HG02884 (cell line): ENCODE measurements at regions not wholly inside any gene's neighbourhood (a gene's known extent, or its start where the extent isn't known, plus 50 kb on each side); places are given as distances from the start of the nearest gene placed in this dataset.
"Not testable (repeated sequence)": the region's sequence is repeated elsewhere in the genome, so short reads cannot be mapped to it uniquely, and the experiment has no call there.

Experiments
- ATAC-seq: cut with Tn5 transposase; IDR thresholded peaks from one replicate; pipeline ENCODE4 v1.9.1; 2021; ENCODE audit warnings: mild to moderate bottlenecking, moderate library complexity; ENCODE audit not compliant: unreplicated experiment

DNA sequence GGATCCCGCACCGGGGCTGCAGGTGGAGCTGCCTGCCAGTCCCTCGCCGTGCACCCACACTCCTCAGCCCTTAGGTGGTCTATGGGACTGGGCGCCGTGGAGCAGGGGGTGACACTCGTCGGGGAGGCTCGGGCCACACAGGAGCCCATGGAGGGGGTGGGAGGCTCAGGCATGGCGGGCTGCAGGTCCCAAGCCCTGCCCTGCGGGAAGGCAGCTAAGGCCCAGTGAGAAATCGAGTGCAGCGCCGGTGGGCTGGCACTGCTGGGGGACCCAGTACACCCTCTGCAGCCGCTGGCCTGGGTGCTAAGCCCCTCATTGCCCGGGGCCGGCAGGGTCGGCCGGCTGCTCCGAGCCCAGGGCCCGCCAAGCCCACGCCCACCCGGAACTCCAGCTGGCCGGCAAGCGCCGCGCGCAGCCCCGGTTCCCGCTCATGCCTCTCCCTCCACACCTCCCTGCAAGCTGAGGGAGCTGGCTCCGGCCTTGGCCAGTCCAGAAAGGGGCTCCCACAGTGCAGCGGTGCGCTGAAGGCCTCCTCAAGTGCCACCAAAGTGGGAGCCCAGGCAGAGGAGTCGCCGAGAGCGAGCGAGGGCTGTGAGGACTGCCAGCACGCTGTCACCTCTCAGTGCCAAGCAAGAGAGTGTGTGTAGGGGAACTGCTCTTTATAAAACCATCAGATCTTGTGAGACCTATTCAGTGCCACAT is 845.1 kb downstream of the CDH18 start:
- ATAC-seq = not testable (repeated sequence)

DNA sequence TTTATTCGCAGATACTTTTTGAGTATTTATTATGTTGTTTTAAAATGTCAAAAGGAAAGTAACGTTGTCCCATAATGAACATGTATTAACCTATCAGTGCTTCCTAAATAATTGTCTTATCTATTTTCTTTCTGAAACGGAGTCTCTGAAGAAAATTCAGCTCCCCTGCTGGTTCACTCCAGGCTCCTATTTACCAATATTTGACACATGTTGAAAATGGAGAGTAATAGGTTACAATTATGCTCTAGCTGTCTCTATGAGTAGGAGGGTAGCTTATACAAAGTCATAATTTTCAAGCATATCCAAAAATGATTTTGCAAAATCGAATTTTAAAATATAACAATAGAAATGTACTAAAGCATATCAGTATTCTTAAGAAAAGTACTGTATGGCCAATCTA is 844.1 kb downstream of the CDH18 start:
- no peak for ATAC-seq

DNA sequence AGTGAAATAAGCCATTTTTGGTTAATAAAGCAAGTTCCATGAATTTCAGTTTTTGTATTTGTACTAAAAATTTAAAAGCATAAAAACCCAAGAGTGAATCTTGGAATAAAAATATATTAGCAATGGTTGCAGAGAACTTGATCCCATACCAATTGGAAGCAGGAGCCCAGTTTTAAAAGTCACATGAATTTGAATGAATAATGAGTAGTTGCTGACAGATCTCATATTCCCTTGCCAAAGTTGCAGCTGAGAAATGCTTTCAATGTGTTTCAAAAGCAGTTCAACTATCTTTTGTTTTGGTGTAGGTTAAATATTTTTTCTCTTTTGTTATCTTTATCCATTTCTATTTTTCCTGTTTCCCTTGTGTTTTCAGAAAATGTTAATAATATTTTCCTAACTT is 818.6 kb downstream of the CDH18 start:
- ATAC-seq = no peak

DNA sequence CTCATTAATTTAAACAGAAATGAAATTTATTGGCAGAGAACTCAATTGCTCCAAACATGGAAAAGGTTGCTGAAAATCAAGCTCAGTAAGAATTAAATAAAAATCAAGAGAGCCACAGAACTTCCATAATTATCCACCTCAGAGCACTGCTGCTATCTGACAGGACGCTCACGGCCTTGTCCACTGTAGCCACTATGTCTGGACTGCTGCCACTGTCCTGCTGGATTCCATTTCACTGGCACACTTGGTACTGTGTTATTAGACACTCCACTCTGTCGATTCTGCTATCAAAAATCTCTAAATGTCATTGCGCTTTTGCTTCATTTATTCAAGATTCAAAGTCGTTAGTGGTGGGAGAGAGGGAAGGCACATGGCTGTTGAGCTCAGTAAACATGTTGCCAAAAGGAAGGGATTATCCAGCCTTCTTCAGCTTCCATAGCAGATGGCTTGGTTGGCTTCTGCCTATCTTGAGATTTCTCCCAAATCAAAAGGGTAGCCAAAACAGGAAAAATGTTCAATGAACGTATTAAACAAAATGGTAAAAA is 815.0 kb downstream of the CDH18 start:
- ATAC-seq = no peak

DNA sequence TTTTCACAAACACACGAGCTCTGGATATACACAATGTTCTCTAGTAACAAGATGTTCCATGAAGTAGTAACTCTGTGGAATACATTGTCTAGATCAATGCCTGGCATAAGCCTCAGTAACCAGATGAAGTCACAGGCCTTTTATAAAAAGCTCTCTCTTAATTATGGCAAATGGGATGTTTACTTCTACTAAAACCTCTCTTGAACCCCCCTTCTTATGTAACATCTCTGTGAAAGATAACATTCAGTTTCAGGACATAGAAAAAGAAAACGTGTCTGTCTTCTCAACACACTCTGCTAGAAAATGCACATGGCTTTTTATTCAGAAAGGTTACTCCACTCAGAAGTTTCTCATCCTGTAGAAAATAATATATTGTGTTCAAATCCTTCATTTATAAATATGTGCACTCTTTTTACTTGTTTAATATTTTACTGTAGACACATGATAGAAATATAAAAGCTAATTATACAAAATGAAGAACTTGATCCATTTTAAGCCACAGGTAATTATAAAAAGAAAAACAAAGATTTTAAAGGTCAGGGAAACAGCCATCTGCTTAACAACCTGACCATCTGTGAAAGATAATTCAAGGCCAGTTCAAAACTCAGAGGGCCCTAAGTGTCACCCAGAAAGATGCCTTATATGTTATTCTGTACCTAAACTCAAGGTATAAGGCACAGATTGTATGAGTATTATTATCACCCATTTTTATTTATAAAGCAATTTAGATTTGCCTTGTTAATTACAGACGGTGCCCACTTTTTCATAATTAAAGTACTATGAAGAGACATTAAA is 812.0 kb downstream of the CDH18 start:
- no peak for ATAC-seq

DNA sequence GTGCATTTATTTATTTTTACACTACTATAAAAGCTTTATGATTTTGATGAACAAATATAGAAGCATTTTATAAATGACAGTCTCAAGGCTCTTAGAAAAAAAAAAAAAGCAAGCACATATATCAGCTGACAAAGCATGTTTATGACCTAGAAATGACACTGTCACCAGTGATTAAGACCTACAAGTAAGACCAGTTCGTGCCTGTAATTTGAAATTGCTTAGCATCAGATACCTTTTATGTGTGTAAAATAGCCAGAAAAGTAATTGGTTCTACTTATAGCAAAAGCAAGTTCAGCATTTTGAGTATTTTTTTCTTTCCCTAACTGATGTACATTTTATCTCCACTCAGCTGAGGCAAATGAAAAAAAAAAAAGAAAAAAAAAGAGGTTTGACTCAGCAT is 808.4 kb downstream of the CDH18 start:
- no peak for ATAC-seq

DNA sequence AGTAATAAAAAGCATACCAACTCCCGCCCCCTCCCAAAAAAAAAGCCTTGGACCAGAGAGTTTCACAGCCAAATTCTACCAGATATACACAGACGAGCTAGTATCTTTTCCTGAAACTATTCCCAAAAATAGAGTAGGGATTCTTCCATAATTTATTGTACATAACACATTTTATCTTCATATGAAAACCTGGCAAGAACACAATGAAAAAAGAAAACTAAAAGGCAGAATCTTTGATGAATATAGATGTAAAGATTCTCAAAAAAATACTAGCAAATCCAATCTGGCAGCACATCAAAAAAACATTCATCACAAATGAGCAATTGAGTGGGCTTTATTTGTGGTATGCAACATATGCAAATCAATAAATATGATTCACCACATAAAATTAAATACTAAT is 798.8 kb downstream of the CDH18 start:
- ATAC-seq = no peak

DNA sequence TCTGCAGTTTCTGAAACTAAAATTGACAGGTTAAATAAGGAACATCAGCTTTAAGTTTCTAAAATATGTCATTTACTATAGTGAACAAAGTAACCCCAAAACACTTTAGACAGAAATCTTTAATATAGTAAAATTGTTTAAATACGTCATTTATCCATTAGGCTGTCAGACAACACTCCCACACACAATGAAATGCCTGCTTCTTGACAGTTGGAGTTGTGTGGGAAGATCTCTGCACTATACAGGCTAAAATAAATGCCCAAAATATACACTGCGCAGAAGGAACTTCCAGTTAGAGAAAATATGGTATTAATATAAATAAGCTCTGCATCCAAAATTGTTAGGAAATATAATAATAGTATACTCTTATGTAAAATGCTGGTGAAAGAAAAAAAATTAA is 794.4 kb downstream of the CDH18 start:
- no peak for ATAC-seq

DNA sequence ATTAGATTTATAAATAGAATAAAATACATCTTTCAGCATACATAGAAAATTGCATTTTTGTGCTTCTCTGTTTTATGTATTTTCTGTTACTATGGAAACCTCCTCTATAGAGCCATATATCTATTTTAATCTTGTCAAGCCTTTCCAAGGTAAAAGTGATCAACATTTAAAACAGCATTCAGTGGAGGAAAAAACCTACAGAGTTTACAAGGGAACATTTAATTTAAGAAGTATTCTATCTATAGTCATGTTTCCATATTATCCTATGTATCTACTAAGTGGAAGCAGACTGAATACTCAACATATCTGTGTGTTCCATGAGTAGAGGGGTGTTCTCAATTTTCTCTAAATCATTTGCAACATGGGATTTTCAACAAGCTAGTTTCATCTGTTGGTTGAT is 791.4 kb downstream of the CDH18 start:
- ATAC-seq = no peak

DNA sequence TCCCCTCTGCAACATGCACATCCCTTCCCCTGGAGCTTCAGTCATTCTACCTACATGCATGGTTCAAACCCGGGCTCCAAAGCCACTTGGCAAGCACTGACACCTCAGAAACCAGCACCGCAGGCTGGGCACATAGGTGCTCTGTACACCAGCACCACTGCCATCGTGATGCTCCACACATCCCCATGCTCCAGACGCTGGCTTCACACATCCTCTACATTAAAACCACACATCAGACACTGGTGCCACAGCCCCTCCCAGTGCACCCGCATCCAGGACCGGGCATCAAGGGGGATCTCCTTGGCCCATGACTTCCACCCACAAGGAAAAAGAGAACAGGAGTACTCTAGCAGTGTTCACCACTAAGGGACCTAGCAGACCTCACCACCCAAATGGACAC is 787.7 kb downstream of the CDH18 start:
- no peak for ATAC-seq

DNA sequence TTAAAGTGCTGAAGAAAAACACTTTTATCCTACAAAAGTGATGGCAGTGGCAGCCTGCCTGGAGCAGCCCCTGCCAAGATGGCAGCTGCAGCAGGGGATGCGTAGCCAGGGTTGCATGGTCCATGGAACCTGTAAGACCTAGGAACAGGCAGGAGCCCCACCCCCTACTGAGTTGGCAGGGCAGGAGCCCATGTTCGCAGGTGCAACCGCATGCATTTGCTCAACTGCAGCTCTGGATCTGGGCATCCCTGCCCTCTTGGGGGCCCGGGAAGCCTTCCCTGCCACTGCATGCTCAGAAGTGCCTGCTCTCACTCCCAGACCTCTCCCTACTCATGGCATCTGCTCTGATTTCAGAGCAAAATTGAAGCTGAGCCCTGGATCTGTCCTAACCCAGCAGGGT is 779.6 kb downstream of the CDH18 start:
- ATAC-seq = no peak

DNA sequence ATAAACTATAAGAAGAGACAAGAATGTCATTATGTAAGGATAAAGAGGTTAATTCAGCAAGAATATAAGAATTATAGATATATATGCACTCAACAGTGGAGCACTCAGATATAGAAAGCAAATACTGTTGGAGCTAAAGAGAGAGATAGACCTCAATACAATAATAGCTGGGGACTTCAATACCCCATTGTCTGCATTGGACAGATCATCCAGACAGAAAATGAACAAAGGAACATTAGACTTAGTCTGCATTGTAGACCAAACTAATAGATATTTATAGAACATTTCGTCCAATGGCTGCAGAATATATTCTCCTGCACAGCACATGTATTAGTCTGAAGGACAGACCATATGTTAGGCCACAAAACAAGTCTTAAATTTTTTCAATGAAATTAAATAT is 777.1 kb downstream of the CDH18 start:
- no peak for ATAC-seq

DNA sequence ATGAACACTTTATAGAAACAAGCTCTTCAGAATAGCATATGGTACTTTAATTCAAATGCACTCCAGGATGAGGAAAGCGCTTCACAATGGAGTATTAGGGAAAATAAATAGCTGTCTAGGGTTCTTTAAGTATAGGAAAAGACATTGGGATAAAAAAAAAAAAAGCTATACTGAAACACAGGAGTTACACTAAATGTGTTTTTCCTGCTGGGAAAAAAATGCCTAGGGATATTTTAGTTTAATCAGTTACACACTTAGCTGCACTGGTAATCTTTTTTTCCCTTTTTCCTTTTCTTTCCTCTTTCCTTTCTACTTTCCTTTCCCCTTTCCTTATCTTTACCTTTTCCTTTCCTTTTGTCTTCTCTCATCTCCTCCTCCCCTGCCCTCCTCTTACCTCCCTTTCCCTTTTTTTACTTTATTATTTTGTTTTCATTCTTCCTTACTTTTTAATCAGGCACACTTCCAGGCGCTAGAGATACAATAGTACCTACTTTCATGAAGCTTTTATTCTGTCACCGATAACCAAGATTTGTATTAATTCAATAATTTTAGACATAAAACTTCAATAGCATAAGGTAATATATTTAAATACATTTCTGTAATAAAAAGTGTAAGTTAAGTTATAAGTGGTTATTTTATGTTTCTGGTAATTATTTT is 758.7 kb downstream of the CDH18 start:
- ATAC-seq = no peak

DNA sequence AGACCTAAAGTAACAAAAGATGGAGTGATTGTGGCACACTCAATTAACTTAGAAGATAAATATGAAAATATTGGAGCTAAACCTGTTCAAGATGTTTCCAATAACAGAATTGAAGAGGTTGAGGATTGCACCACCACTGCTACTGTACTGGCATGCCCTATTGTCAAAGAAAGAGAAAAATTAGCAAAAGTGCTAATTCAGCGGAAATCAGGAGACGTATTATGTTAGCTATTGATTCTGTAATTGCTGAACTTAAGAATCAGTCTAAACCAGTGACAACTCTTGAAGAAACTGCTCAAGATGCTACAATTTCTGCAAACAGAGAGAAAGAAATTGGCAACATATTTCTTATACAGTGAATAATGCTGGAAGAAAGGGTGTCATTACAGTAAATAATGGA is 754.4 kb downstream of the CDH18 start:
- no peak for ATAC-seq

DNA sequence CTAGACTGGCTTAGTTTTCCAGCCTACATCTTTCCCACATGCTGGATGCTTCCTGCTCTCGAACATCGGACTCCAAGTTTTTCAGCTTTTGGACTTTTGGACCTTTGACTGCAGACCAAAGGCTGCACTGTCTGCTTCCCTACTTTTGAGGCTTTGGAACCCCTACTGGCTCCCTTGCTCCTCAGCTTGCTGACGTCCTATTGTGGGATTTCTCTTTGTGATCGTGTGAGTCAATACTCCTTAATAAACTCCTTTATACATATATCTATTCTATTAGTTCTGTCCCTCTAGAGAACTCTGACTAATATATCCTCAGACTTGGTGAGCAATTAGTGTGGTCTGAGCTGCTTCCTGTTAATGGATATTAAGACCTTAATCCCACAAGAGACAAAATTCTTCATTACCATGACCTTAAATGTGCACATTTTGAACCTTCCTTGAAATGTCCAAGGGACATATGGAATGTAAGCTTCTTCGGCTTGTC is 752.9 kb downstream of the CDH18 start:
- no peak for ATAC-seq

DNA sequence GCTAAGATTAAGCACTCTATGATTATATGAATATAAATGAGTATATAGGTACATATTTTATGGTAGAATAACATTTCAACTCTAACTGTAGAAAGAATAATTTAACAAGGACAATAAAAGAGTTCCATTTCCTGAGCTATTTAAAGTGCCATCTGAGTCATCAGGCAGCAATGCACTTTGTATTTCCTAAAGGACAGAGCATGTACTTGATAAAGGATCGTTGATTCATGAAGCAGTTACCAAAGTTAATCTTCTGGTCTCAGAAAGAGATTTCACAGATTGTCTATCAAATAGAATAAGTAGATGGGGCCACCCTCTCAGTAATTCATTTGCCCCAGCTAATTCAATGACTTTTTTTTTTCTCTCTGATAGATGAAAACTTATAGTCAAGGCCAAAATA is 747.8 kb downstream of the CDH18 start:
- ATAC-seq = no peak

DNA sequence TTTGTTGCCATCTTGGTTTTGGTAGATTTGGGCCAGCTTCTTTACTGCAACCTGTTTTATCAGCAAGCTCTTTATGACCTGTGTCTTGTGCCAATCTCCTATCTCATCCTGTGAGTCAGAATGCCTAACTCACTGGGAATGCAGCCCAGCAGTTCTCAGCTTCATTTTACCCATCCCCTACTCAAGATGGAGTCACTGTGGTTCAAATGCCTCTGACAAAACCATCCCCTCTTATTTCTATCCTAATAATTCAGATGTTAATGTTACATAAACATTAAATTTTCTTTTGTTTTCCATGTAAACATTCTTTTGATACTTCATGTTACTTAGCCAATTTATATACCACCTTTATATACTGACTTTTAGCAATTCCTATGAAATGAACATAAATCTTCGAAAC is 746.3 kb downstream of the CDH18 start:
- ATAC-seq = no peak

DNA sequence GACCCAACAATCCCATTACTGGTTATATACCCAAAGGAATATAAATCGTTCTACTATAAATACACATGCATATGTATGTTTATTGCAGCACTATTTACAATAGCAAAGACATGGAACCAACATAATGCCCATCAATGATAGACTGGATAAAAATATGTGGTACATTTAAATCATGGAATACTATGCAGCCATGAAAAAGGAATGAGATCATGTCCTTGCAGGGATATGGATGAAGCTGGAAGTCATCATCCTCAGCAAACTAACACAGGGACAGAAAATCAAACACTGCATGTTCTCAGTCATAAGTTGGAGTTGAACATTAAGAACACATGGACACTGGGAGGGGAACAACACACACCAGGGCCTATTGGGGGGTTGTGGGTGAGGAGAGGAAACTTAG is 741.8 kb downstream of the CDH18 start:
- ATAC-seq = not testable (repeated sequence)

DNA sequence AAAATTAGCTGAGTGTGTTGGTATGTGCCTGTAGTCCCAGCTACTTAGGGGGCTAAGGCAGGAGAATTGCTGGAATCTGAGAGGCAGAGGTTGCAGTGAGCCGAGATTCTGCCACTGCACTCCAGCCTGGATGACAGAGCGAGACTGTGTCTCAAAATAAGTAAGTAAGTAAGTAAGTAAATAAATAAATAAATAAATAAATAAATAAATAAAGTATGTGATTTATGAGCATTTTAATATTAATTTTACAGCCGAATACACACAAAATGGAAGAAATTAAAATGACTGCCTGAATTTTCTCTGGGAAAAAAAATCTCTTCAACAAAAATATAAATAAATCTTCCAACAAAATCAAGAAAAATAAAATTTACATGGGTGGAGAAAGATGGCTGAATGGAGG is 740.7 kb downstream of the CDH18 start:
- no peak for ATAC-seq

DNA sequence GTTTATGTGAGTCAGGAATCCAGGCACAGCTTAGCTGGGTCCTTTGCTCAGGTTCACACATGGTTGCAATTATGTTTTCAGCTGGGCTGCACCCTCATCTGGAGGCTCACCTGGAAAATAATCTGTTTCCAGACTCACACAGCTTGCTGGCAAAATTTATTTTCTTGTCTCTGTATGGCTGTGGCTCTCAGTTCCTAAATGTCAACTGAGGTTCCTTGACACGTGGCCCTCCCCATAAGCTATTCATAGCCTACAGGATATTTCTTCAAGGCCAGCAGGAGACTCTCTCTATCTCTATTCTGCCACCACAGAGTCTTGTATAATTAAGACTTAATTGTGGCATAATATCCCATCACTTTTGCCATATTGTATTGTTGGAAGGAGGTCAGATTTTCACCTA is 732.0 kb downstream of the CDH18 start:
- ATAC-seq = no peak

DNA sequence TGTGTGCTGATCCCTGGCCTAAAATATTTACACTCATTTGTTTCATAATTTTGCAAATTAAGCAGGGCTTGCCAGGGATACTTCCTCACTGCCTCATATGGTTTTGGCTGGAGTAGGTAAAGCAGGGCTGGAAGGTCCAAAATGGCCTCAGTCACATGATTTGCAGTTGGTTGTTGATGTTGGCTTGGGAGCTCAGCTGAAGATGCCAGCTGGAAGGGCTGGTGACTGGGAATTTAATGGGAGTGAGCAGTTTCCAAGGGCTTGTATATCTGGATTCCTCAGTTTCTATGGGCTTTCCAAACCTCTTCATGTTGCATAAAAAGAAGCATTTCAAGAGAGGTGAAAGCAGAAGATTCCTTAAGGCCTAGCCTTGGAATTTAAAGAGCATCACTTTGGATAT is 729.3 kb downstream of the CDH18 start:
- no peak for ATAC-seq

DNA sequence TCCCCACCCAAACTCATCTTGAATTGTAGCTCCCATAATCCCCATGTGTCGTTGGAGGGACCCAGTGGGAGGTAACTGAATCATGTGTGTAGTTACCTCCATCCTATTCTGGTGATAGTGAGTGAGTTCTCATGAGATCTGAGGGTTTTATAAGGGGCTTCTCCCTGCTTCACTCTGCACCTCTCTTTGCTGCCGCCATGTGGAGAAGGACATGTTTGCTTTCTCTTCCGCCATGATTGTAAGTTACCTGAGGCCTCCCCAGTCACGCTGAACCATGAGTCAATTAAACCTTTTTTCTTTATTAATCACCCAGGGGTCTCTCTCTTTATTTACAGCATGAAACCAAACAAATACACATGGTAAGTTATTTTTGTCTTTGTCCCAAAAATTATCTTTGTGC is 726.1 kb downstream of the CDH18 start:
- no peak for ATAC-seq
